Medulla oblongata (tissue), 1 donor: ENCODE measurements at regions not wholly inside any gene's neighbourhood (a gene's known extent, or its start where the extent isn't known, plus 50 kb on each side); places are given as distances from the start of the nearest gene placed in this dataset.

Experiments used
- DNase-seq: peaks from one replicate; pipeline ENCODE4 v3.0.0-alpha.2; 2015; ENCODE audit errors: extremely low spot score

DNA sequence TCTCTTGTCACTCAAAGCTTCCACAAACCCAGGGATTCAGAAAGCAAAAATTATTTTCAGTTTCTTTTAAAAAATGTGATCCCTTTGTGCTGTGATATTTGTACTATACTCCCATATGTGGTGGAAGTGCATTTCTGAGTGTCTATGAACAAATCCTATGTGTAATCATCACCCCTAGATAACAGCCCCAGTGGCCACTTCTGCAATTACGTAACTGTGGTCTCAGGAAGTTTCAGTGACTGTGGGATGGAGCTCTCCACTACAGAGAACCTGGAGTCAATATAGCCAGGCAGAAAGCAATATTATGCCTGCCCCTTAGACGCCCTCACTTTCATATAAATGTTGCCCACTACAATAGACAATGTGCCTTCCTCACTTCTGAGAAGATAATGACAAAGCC lies 1101.7 kb upstream of the GHITM start:
- no peak for DNase-seq

DNA sequence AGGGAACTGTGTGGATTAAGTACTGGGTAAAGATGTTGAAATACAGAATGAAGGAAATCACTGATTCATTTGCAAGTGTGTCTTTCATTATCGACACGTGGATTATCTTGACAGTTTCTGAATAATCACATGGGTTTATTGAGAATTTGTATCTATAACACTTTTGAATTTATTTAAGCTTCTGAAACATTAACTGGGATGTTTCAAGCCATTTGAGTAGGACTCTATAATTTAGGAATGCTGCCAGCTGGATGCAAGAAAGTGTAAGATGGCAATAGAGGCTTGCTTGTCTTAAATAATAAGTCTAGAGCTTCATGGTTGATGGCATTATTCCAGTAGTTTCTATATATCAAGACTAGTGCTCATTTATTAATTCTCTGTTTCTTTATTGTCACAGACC lies 1100.7 kb upstream of the GHITM start:
- no peak for DNase-seq

DNA sequence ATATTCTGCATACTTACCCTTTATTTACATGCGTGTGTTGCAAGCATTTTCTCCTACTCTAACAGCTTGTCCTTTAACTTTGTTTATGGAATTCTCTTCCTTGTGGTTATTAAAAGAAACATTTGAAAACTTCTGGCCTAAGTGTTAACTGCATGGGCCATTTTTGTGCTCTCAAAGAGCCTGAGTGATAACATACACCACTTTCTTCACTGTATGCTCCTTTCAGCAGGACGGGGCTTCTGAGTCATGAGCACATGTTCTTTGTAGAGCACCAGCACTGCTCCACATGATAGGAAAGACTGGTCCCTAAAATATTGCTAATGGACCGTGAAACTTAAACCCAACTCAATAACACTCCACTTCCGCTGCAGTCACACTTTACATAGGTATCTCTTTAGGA lies 1093.6 kb upstream of the GHITM start:
- no peak for DNase-seq

DNA sequence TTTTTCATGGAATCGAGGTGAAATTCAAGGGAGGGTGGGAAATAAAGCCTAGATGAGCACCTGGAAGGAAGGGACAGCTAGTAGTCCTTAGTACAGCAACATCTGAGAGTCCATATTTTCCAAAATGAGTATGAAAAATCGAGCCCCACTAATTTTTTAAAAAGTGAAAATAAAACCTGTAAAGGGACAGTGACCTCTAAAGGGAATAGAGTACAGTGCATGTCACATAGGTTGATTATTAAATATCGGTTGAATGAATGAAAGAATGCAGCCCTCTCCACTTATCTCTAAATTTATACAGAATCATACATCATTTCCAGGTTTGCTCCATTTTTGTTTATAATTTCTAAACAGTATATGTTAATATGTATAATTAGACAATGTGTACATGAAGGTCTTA lies 1088.5 kb upstream of the GHITM start:
- DNase-seq = no peak

DNA sequence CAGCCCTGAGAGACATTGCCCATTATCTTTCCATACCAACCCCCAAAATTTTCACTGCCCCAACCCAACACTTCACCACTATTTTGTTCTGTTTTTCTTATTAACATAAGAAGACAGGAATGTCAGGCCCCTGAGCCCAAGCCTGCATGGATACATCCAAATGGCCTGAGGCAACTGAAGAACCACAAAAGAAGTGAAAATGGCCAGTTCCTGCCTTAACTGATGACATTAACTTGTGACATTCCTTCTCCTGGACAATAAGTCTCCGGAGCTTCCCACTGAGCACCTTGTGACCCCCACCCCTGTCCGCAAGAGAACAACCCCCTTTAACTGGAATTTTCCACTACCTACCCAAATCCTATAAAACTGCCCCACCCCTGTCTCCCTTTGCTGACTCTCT lies 1076.4 kb upstream of the GHITM start:
- no peak for DNase-seq

DNA sequence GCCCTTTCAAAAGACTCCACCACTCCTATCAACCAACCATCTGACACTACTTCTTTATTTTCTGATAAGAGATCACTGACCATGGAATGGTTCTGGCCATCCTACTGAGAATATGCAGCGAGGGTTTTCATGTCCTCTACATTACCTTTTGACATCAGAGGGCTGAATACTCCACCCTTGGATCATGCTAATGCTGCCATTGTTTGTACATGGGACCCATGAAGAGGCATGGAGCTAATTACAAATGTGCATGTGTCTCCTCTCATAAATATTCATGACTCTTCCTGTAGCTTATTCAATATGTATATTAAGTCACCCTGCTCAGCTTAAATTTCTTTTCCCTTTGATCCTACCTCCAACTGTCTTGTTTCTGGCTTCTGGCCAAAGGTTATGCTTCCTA lies 1065.8 kb upstream of the GHITM start:
- DNase-seq = no peak

DNA sequence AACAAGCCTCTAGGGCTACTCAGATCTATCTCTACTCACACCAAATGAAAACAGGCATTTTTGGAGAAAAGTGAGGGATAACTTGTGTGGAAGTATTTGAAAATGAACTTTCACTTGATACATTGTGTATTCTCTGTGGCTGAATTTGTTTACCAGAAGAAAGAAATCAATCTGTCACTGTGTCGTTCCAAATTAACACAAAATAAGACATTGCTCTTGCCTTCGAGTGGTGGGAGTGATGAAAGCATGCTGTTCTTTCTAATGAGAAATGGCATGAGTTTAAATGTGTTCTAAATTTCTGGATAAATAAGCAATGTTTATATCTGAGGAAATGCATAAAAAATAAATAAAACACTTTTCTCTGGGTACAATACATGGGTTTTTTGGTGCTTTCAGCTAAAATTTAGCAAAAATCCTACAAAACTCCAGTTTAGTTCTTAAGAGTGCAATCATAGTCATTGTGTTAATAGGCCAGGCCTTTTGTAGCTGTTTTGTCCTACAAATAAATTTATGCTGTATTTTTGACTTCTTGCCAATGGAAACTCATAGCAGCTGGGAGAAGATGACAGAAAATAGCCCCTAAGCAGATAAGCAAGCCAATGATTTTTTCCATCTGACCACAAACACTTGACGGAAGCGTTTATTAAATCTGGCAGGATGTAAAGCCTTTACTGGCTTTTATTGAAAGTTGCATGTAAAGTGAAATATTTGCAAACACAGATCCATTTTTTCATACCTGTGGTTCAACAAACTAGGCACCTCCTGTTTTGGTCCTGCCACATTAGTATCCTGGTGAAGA lies 1064.1 kb upstream of the GHITM start:
- no peak for DNase-seq

DNA sequence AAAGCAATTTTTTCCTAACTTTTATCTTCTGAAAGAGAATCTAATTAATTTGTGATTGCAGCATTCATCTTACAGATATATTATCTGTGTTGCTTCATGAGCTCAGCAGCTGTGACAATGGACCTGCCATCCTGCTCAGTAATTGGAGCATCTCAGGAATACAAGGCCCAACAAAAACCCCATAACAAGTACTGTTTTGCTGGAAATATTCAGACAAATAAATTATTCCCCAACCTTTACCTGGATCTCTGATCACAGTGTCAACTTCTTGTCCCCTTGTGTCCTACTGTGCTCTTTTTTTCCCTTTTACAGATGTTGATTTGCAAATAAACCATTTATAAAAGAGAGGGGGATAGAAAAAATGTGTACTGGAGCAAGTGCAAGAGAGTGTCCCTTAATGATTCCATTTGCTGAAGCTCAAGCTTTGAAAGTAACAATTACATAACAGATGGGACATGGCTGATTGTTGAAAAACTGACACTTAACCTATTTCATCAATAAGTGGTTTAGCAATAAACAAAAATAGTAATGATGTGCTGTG lies 1063.4 kb upstream of the GHITM start:
- DNase-seq = no peak

DNA sequence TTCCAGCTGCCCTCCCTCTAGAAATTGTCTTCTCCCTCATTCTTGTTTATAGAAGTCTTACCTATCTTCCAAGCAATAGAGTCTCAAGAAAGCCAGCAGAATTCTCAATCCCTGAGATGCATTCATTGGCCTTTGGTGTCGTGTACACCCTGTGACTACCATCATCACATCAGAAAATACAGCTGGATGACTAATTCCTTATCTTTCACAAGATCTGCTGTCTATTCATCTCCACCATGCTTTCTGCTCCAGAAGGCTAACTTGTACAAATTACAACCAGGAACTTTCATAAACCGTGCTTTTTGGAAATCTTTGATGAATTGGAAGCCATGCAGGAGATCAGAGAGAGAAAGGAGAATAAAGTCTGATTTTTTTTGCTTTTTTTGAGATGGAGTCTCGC lies 1062.9 kb upstream of the GHITM start:
- no peak for DNase-seq

DNA sequence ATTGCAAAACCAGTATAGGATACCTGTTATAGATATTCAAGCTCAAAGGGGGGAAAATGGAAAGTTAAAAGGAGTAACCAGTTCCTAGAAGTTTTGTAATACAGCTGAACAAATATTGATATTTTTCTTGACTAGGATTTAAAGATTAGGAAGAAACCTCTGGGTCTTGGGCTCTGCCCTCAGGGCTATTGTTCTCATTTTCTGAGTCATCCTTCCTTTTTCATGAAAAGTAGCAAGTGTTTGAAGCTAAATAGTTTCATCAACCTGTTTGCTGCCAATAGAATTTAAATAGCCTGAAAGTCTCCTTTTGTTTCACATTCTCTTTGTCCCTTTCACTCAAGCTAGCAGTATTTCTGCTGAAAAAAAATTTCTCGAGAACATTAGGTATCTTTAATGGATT lies 1061.1 kb upstream of the GHITM start:
- no peak for DNase-seq

DNA sequence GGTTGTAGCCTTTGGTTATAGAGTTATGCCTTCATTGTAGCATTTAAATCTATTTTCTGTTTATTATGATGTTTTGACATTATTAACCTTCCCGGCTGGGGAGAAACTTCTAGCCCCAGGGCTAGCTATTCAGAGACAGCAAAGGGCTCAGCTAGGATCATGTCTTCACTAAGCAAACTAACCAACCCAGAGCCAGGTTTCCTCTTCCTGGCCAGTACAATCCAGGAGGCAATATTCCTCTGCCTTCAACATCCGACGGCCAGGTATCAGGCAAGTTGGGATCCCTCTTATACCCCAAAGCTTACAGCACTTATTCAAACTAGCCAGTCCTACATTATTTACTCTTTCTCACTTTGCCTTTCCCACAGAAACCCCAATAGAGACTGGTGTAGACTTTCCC lies 1060.7 kb upstream of the GHITM start:
- DNase-seq = no peak

DNA sequence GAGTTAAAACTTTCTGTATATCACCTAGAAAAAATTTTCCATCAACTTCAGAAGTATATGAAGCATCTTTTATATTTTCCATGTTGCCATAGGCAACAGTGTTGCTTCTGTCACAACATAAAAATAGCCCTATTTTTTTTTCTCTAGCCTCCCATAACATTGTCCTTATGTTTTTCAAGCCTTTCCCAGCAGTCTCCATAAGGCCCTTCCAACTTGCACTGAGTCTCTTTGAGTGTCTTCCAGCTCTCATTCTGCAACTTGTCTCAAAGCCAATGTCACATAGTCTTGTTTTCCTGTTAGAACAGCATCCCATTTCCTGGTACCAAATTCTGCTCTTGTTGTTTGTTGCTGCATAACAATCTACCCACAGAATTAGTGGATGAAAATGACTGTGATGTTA lies 1055.5 kb upstream of the GHITM start:
- DNase-seq = peak; percentile 4

DNA sequence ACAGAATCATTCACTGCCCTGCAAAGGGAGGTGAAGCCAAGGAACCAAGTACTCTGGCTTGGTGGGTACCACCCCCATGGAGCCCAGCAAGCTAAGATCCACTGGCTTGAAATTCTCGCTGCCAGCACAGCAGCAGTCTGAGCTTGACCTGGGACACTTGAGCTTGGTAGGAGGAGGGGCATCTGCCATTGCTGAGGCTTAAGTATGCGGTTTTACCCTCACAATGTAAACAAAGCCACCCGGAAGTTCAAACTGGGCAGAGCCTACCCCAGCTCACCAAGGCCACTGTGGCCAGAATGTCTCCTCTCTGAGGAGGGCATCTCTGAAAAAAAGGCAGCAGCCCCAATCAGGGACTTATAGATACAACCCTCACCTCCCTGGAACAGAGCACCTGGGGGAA lies 1050.0 kb upstream of the GHITM start:
- DNase-seq = no peak

DNA sequence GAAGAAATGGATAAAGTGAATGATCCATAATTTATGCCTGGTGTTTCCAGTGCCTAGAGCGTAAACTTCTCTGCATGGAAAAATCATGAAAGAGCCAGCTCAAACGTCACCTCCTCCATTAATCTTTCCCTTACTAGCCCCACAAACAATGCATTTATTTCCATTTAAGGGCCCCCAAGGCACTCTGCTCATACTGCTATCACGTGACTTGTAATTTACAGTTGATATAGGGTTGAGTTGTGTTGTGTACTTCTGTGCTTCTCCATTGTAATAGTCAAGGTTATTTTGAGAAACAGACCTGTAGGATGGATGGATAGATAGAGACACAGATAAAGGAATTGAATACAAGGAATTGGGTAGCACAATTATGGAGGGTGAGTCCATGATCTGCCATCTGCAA lies 1034.7 kb upstream of the GHITM start:
- DNase-seq = no peak

DNA sequence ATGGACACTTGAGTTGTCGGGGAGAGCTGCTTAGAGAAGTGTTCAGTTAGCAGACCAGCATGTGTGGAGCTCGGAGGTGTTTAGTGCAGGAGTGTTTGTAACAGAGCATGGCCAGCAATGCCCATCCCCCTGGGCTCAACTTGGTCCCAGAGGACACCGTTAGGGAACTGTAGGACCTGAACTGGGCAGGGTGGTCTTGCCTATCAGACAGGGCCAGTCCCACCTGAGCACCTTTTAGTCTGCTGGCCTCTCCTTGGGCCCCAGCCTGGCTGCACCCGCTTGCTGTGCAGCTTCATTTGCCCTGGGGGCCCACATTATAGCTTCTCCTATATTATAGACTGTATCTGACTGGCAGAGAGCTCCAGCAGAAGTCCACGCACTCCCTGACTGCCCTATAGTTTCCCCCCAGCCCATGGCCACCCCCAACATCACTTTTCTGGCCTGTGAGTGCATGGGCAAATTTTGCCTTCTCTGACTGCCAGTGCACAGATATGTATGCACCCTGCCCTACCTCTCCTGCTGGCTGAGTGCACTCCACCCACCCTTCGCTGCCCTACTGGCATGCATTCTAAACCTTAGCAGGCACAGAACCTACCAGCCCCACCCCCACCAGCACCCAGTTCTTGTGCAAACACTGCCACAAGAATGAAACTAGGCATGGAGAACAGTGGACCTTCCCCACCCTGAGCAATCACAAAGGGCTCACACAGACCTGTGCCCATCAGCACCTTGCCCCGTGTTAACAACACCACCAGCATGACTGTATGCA lies 1030.6 kb upstream of the GHITM start:
- no peak for DNase-seq

DNA sequence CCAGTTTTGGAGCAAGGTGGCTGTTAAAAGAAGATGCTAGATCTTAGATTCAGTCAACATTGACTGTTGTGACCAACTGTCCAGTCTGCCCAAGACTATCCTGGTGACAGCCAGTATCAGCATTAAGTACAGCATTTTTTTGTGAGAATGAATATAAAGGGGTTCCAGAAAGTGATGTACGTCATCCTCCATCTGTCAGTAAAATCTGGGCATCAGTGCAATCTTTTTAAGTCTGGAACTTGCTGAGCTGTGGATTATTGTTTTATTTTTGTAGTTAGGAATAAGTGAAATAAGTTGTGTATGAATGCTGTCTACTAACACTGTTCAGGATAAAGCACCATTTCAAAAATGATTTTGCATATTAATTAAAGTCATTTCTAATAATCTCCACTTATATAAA lies 1020.0 kb upstream of the GHITM start:
- DNase-seq = no peak

DNA sequence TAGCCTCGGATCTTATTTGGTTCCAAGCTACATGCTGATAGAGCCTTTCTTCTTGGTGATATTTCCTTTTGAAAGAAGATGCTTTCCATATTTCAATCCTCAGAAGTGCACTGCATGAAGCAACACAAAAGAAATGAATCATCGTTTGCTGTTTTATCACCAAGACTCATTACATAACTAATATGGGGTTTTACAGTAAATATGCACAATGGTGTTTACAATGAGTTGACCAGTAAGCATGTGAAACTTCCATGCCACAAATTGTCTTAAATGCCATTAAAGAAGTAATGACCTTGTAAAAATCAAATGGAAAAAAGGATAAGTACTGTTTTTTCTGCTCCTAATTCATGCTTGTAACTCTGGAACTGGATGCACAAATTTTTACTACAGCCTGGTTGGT lies 1017.0 kb upstream of the GHITM start:
- no peak for DNase-seq

DNA sequence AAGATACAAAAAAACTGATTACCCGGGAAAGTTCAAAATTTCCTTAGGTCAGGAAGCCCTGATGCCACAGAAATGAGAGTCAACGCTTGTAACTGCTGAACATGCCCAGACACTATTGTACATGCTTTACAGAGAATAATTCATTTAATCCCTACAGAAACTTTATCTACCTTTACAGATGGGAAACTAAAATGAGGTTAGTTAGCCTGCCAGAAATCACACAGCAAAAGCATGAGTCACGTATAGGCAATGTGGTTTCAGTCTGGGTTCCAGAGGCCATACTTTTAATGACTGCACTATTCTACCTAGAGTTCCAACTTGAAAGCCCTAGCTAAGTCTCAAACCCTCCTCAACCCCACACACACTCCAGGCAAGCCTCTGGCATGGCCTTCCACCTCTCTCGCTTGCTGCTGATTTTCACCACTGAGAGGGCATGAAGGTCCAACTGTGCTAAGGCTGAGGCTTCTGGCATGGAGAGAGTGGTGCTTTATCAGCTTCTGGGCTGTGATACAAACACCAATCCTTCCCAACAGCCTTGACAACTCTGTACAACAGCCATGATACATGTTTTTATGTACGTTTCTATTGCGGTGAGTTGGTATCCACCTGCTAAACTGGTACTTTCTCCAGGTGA lies 1011.2 kb upstream of the GHITM start:
- DNase-seq = no peak

DNA sequence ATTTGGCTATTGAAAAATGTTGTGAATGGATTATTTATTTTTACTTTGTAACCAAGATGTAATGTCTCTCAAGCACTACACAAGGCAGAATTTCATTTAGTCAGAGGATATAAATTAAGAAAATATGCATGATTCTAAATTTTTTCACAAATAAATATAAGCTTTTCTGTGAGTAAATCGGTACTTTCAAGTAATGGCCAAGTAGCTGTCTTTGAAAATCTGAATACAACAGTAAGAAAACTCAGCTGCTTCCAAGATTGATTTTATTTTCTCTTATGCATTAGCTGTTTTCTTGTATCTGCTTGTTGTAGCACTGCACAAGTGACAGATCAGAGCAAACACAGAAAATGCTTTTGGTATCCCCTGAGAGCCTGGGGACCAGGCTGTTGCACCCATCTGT lies 998.5 kb upstream of the GHITM start:
- no peak for DNase-seq

DNA sequence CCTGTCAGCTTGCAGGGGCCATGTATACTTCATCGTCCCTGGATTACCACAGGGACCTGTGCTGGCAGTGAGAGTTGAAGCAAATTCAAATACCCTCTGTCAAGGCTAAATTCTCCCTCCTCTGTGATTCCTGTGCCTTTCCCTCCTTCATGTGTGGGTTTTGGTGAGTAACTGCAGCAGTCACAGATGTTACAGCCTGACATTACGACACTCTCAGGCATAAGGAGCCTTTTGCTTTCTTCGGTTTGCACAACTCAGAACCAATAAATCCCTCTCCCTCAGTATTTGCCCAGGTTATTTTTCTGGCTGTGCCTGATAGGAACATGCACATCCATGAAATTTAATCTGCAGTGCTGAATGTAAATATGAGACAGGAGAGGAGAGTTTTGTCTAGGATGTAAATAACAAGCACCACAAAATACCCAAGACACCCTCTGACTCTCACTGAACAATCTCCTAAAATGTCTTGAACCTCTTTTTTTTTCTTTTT lies 997.2 kb upstream of the GHITM start:
- no peak for DNase-seq

DNA sequence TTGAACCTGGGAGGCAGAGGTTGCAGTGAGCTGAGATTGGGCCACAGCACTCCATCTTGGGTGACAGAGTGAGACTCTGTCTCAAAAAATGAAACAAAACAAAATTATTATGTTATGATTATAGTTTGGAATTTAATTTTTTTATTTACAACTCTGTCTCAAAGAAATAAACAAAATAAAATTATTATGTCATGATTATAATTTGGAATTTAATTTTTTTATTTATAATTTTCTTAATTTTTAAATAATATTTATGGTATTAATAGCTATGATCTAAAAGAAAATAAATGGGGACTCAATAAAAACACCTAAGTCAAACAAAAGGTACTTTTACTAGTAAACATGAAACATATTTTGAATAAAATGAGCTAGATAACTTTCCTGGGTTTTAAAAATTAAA lies 994.8 kb upstream of the GHITM start:
- no peak for DNase-seq

DNA sequence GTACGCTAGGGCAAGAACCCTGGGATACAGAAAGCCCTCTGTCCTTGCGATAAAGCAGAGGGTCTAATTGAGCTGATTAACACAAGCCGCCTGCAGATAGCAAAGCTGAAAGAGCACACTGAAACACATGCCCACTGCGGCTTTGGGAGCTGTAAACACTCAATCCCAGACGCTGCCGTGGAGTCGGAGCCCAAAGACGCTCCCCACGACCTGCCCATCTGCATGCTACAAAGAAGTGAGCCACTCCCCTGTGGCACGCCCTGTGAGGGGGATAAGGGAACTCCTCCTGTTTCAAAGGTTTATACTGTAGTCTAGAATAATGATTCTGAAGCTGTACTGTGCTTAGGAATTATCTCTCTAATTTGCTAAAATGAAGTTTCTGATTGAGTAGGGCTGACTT lies 985.6 kb upstream of the GHITM start:
- no peak for DNase-seq

DNA sequence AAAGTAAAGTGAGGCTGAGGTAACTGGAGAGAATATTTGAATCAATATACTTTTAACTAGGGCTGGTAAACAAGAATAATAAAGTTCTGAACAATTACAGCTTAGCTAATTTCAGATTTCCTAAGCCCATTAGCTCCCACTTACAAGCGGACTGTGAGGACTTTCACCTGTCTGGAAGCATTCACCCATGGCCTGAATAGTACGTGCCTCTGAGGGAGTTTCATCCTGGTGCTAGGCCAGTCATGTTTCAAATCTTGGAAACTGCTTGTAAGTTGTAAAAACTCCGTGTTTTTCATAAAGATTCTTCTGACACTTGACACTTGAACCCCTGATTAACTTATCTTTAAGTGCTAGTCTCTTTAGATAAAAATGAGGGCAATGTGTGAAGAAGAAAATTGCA lies 975.2 kb upstream of the GHITM start:
- no peak for DNase-seq
